Epithelial cell of proximal tubule (primary cell): ENCODE measurements at regions not wholly inside any gene's neighbourhood (a gene's known extent, or its start where the extent isn't known, plus 50 kb on each side); places are given as distances from the start of the nearest gene placed in this dataset.

Experiments used
- DNase-seq: peaks from one replicate; pipeline ENCODE4 v3.0.0-alpha.2; 2011; ENCODE audit warnings: low read depth
- H3K4me3 ChIP-seq: 2 replicates; pipeline ENCODE4 v1.5.1; 2011; ENCODE audit warnings: low read depth, mild to moderate bottlenecking, low read length
- TF ChIP-seq, protein P1 (sequence below): conservative IDR thresholded peaks from 2 replicates; pipeline ENCODE4 v1.5.1; 2012; ENCODE audit warnings: low read depth, mild to moderate bottlenecking, low read length

- no peak for DNase-seq
- no peak overlapping the region for H3K4me3 ChIP-seq
- TF ChIP-seq, protein P1, sequence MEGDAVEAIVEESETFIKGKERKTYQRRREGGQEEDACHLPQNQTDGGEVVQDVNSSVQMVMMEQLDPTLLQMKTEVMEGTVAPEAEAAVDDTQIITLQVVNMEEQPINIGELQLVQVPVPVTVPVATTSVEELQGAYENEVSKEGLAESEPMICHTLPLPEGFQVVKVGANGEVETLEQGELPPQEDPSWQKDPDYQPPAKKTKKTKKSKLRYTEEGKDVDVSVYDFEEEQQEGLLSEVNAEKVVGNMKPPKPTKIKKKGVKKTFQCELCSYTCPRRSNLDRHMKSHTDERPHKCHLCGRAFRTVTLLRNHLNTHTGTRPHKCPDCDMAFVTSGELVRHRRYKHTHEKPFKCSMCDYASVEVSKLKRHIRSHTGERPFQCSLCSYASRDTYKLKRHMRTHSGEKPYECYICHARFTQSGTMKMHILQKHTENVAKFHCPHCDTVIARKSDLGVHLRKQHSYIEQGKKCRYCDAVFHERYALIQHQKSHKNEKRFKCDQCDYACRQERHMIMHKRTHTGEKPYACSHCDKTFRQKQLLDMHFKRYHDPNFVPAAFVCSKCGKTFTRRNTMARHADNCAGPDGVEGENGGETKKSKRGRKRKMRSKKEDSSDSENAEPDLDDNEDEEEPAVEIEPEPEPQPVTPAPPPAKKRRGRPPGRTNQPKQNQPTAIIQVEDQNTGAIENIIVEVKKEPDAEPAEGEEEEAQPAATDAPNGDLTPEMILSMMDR: no peak
Observed at GRCh38 chr12:77354766-77355362, 289.5 kb upstream of the E2F7 start.

DNA sequence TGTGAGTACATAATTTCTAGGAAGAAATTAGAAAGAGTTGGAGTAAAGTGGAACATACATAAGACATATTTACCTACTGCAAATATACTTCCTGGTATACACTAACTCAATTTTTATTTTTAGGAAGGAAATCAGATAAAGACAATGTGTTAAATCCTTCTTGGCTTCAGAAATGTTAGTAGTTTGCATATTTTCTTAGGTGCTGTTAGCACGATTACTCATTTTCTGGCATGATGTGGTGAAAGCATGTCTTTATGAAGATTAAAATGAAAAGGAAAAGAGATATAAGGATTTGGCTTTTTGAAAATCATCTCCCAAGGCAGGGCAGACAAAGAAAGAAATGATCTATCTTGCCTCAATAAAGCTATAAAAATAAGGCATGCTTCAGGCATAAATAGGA lies 287.6 kb upstream of the E2F7 start:
- TF ChIP-seq, protein P1: no peak

DNA sequence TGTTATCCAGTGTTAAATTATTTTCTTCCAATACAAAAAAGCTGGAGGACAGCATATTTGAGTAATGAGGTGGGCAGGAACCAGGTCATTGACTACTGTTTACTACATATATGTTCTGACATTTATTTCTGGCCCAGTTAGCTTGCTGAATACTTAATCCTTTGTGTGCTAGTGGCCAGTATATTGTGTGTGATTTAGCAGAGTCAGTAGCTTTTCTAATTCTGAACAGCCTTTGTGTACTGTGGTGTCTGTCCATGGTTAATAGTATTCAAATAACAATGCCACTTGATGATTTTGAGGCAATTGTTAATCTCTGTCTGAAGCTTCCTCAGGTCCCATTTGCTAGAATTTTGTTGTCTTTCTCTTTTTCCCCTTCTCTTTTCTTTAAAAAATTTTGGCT lies 286.5 kb upstream of the E2F7 start:
- TF ChIP-seq, protein P1: no peak
- H3K4me3 ChIP-seq: no peak overlapping the region

More for the DNA sequence above, 287.6 kb upstream of the E2F7 start:
- H3K4me3 ChIP-seq: no peak overlapping the region
- no peak for DNase-seq

GRCh38 chr12:77349689-77350370 lies 284.5 kb upstream of the E2F7 start:
- TF ChIP-seq, protein P1: no peak
- H3K4me3 ChIP-seq: no peak overlapping the region
- no peak for DNase-seq

More for the DNA sequence above, 286.5 kb upstream of the E2F7 start:
- no peak for DNase-seq

DNA sequence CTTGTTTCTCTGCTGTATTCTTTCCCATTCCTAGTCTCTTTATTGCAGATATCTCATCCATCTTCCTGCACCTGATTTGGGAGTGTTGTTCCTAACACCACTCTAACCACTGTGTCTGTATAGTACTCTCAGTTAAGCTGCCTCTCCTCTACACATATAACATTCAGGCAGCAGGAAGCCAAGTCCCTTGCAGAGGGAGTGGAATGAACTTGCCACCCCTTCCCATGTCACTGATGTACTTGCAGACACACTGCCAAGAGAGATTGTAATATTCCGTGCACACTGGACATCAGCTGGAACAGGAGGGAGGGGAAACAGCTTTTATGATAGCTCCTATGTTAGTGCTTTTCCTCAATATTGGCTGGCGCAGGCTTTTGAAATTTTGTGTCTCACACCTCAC lies 281.6 kb upstream of the E2F7 start:
- no peak overlapping the region for H3K4me3 ChIP-seq
- TF ChIP-seq, protein P1: no peak
- no peak for DNase-seq

DNA sequence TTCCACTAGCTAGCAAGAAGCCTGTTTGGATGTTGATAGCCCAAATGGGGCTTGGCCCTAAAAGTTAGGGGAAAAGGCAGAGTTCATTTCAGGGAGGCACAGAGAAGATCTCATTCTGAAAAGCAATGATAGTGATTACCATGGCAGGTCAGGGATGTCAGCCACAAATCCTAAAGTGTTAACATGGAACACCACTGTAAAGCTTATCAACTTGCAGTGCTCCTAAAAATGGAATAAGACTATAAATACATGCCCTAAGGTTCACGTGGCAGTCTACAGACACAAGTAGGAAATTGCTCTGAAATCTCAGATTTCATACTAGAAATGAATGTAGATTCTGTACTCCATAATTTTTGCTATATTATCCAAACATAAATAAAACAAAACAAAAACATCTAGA lies 280.0 kb upstream of the E2F7 start:
- DNase-seq: no peak
- no peak overlapping the region for H3K4me3 ChIP-seq
- TF ChIP-seq, protein P1: no peak

GRCh38 chr12:77344651-77345050 lies 279.3 kb upstream of the E2F7 start:
- TF ChIP-seq, protein P1: no peak
- H3K4me3 ChIP-seq: no peak overlapping the region
- DNase-seq: no peak
